ENCODE measurements at regions not wholly inside any gene's neighbourhood (a gene's known extent, or its start where the extent isn't known, plus 50 kb on each side); places are given as distances from the start of the nearest gene placed in this dataset.

GRCh38 chr2:195537811-195538210, 119.2 kb upstream of the SLC39A10 start:
- H3K4me3 ChIP-seq (ENCODE audit: low read depth, low read length) = no peak overlapping the region
- peak; percentile 52 for DNase-seq (ENCODE audit: low read depth)
- TF ChIP-seq, protein P1, sequence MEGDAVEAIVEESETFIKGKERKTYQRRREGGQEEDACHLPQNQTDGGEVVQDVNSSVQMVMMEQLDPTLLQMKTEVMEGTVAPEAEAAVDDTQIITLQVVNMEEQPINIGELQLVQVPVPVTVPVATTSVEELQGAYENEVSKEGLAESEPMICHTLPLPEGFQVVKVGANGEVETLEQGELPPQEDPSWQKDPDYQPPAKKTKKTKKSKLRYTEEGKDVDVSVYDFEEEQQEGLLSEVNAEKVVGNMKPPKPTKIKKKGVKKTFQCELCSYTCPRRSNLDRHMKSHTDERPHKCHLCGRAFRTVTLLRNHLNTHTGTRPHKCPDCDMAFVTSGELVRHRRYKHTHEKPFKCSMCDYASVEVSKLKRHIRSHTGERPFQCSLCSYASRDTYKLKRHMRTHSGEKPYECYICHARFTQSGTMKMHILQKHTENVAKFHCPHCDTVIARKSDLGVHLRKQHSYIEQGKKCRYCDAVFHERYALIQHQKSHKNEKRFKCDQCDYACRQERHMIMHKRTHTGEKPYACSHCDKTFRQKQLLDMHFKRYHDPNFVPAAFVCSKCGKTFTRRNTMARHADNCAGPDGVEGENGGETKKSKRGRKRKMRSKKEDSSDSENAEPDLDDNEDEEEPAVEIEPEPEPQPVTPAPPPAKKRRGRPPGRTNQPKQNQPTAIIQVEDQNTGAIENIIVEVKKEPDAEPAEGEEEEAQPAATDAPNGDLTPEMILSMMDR (IDR thresholded peaks at IDR 0.05; ENCODE audit: insufficient read depth, low read length) = no peak

DNA sequence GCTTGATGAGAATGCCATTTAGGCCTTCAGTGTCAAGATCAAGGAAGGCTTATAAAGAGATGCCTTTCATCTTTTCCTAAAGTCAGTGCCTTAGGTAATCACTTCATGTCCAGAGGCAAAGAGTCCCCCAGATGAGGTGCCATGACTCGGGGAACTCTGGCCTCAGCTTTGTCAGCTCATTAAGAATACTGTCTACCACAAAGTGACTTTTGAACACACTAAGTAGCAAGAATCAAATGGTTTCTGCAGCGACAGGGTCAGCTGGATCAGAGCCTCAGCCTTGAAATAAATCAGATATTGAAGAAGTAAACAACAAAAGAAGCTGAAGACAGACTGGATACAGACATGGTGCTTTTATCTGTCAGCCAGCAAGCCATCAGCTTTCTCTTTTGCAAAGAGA, 120.1 kb upstream of the SLC39A10 start:
- TF ChIP-seq, protein P1 (IDR thresholded peaks at IDR 0.05; ENCODE audit: insufficient read depth, low read length) = no peak
- DNase-seq (ENCODE audit: low read depth) = no peak
- H3K4me3 ChIP-seq (ENCODE audit: low read depth, low read length) = no peak overlapping the region

DNA sequence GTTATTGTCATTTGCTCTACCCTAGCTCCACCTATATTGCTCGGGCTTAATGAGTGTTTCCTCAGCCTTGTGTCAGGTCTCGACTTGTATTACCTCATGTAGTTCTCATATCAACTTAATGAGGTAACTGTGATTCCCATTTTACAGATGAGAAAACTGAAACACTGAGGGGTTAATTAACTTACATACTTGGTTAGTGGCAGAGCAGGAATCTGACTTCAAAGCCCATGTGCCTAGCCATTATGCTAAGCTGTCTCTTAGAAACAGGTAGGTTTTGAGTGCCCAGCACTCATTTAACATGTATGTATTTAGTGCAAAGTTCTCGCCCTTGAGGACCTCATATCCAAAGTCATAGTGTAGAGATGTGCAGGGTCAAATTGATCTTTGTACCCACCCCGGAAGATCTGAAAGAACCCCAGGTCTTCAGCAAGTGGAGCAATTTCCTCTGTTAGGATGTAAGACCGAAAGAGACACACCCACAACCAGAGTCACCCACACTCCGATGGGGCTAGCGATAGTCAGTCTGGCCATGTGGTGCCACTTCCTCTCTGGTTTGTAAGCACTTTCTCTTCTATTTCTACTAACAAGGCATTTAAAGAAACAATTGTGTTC, 121.0 kb upstream of the SLC39A10 start:
- DNase-seq (ENCODE audit: low read depth) = no peak
- TF ChIP-seq, protein P1 (IDR thresholded peaks at IDR 0.05; ENCODE audit: insufficient read depth, low read length) = no peak
- H3K4me3 ChIP-seq (ENCODE audit: low read depth, low read length) = no peak overlapping the region

- no peak for DNase-seq (ENCODE audit: low read depth)
- no peak overlapping the region for H3K4me3 ChIP-seq (ENCODE audit: low read depth, low read length)
- TF ChIP-seq, protein P1 (IDR thresholded peaks at IDR 0.05; ENCODE audit: insufficient read depth, low read length) = no peak
Observed at GRCh38 chr2:195534971-195535370, 122.1 kb upstream of the SLC39A10 start.

GRCh38 chr2:195533771-195534642, 123.0 kb upstream of the SLC39A10 start:
- peak; percentile 94 for DNase-seq (ENCODE audit: low read depth)
- H3K4me3 ChIP-seq (ENCODE audit: low read depth, low read length) = no peak overlapping the region
- TF ChIP-seq, protein P1 (IDR thresholded peaks at IDR 0.05; ENCODE audit: insufficient read depth, low read length) = no peak

DNA sequence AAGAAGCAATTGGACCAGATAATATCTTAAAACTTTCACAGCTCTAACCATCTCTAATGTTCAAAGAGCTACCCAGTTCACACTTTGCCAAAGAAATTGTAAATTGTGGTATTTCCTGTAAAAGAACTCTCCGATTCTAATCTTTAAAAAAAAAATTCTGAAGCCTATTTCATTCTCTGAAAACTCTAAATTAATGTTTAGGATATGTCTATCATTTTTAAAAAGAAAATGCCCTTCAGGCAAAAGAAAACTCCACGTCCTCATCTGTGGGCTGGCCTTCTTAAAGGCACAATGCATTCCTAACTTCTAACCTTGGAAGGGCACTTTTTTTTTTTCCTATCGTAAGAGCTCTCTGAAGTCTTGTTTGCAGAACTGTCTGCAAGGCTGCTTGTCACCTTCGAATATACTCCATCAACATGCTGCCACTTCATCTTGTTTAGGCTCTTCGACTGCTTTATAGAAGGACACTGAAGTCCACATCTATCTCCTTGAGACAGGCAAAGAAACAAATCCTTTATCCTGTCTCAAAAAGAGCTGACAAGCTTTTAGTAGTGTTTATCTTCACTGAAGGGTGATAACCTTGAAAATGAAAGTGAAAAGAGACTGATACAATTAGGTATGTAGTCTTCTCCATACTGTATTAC, 124.3 kb upstream of the SLC39A10 start:
- peak; percentile 47 for DNase-seq (ENCODE audit: low read depth)
- peak overlapping the region; percentile 43 for H3K4me3 ChIP-seq (ENCODE audit: low read depth, low read length)
- TF ChIP-seq, protein P1 (IDR thresholded peaks at IDR 0.05; ENCODE audit: insufficient read depth, low read length) = no peak

Data from fibroblast of the aortic adventitia (primary cell).